ENCODE measurements at regions not wholly inside any gene's neighbourhood (a gene's known extent, or its start where the extent isn't known, plus 50 kb on each side); places are given as distances from the start of the nearest gene placed in this dataset.

DNA sequence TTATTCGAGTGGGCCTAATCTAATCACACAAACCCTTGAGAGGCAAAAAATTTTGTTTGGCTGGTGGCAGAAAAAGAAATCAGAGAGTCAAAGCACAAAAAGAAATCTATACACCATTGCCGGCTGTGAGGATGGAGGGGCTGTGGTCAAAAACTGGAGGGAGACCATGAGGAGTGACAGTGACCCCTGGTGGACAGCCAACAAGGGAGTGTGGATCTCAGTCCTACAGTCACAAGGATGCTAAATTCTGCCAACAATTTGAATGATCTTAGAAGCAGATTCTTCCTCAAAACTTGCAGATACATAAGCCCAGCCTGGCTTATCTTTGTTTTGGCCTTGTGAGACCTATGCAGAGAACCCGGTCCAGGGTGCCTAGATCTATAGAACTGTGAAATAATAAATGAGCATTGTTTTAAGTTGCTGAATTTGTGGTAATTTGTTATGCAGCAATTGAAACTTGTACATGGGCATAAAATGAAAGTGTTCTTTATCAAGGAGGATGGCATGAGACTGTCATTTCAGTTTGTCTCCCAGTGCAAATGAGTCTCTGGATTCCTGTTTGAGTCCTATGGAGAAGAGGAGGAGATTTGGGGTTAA, 103.0 kb upstream of the ARHGEF26 start:
- peak; percentile 36 for DNase-seq

DNA sequence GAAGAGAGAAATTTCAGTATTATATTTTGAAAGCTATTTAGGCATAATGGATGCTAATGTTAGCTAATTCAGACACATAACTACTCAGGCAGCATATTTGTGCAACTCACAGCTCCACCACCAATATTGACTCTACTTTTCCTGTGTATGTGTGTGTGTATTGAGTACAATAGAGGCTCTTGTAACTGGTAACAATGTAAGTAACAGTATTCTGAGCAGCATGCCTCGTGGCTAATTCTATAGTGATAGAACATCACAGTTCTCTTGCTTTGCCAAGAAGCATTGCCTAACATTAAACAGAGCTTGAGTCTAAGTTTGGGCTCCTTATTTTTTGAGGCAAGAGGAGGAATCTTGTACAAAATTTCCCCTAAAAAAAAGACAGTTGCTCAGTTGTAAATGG, 98.6 kb upstream of the ARHGEF26 start:
- no peak for DNase-seq

DNA sequence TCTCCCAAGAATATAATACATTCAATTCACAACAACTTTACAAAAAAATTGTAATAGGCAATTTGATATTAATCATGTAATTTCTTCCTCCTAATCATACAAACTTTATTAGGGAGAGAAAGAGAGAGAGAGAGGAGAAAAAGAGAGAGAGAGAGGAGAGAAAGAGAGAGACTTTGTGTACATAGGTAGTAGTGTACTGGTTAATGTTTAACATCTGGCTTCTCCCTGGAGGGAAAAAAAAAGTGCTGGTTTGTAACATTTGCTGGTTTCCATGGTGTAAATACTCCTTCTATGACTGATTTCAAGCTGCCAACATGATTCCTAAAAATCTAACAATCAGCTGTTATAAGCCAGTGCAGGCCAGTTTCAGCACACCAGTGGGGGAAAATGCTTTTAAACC, 98.0 kb upstream of the ARHGEF26 start:
- no peak for DNase-seq

DNA sequence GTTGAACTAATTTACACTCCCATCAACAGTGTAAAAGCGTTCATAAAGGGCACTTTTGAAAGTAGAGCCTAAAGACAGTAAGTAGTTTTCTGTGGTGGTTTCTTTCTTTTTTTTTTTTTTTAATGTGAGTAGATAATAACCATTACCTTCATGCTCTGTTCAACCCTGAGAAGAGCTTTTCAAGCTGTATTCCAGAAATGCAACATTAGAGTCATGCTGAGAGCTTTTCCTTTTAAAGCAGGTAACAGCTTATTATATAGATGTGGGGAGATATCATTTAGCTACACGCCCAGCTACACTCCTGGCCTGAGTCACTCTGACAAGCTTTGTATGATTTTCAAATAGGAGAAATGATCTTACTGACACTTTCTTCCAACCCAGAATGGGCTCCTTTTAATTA, 96.2 kb upstream of the ARHGEF26 start:
- DNase-seq, result no peak

DNA sequence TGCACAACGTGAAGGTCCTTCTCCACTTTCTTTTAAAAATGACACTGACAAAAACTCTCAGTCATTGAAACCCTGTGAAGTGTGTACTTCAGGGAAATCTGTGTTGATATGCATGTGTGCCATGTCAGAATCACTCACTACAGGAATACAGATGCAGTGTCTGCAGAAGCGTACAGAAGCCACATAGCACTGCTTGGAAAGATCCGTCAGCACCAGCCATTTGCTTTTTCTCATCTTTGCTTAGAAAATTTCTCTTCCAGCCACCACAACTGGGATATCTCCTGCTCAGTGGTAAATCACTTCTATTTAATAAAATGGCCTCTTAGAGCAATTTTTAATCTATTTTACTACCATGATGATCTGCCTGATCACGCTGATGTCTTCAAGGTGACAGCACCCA, 91.3 kb upstream of the ARHGEF26 start:
- no peak for DNase-seq

DNA sequence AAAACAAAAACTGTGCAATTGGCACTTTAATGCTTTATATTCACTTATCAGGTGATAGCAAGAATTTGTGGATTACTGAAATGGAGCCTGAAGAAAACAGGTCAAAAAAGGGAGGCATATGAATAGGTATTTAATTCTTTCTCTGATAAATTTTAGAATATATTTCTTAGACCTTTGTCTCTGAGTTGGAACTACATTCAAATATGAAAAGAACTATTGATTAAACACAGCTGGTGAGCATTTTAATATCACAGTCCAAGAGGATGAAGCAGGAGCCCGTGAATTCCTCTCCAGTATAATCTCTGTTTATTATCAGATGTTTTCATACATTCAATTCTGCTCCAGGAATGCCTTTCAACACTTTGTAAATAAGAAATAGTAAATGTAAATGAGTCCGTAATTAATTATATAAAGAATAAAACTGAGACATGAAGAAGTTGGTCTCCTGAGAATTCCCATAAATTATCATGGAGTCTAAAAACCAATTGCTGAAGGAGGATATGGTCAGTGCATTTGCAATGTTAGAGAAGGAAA, 86.3 kb upstream of the ARHGEF26 start:
- DNase-seq, result no peak

DNA sequence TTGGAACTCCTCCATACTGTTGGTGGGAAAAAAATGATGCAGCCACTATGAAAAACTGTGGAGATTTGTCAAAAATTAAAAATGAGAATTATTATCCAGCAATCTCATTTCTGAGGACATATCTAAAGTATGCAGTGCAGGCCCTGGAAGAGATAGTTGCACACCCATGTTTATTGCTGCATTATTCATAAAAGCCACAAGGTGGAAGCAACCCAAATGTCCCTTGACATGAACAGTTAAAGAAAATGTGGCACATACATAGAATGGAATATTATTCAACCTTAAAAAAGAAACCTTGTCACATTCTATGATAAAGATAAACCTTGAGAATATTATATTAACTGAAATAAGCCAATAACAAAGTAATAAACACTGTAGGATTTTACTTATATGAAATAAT, 80.9 kb upstream of the ARHGEF26 start:
- peak; percentile 22 for DNase-seq

DNA sequence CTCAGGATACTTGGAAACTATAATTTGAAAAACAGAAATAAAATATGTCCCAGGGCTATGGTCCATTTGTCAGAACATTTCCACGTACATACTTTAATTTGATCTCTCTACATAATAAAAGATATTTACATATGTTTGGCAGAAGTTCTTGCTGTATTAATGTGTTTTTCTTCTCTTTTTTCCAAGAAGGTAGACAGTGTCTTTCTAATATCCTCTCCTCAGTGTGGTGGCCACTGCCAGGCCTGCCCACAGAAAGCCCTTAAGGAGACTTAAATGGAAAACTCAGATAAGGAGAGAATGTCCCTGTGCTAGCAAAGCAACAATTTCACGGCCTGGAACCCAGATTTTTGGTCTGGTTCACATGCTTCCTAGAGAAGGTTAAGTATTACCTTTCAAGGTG, 76.5 kb upstream of the ARHGEF26 start:
- no peak for DNase-seq

DNA sequence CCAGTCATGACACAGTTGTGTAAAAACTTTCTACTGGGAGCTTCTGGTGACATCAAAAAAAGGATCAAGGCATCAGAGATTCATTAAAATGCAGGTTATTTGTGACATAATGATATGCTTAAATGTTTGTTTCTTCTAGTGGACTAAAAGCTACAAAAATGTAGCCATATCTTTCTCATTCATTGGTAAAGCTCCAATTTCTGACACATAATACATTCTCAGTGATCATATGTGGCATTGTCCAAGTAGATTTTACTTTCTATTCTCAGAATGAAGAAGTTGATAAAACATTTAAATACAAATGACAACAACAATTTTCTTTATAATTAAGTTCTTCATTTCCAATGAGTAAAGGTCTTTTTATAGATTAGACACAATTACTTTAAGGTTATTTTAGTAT, 71.0 kb upstream of the ARHGEF26 start:
- peak; percentile 12 for DNase-seq

DNA sequence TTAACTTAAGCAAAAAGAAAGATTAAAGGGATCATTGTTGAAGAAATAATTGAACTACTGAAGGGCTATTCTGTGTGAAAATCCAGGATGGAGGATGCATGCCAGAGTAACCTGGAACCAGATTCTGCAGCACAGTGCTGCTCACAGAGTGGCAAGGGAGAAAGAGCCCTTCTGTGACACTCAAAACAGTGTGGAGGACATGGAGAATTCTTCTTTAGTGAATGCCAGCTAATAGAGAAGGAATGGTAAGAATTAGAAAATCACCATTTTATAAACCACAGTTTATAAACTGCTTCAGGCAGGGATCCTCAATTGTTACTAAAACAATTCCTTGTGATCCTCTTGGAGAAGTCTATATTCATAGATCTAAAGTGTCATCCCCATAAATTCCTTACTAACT, 70.4 kb upstream of the ARHGEF26 start:
- DNase-seq, result peak; percentile 45

DNA sequence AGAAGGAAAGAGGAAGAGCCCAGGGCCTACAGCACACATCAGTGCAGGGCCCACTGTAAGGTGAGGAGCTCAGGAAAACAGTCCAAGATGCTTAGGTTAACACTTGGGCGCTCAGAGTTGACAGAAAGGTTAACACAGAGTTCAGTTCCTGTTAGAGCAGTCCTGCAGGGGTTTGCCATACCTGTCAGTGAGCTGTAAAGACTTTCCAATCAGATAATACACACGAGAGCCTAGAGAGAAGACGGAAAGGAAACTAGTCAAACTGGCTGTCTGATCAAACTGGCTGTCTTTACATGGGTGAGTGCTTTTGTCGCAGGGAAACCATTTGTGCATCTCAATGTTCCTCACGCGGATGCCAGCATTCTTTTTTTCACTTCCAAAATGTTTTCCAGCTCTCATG, 61.4 kb upstream of the ARHGEF26 start:
- no peak for DNase-seq

DNA sequence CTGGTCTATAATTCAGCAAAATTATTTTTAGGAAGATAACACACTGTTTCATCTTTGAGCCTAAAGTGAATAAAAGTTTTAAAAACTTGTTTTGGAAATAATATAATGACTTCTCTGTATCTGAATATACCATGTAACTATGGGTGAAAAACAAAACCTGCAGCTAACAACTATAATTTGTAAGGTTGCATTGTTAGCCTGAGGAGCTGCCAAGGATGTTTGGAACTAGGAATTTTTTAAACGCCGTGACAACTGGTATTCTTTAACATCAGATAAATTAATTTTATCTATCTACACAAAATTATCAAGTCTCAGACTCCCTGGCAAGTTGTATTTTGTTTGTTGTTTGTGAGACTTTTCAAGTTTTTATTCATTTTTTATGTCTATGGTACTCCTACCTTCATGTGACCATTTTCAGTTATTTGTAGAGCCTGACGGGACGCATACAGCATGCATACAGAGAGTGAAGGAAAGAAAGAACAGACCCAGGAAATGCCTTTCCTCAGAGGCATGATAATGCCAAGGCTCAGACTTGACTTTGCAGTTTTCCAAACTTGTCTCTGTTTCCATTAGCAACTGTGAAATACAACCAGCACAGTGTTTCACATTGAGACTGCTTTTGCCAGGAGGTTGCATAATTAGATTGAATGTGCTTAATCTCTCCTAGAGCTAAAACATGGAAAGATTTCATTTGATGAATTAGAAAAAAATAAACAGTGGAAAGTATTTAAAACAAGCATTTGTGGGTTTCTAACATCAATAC, 60.8 kb upstream of the ARHGEF26 start:
- peak; percentile 62 for DNase-seq

DNA sequence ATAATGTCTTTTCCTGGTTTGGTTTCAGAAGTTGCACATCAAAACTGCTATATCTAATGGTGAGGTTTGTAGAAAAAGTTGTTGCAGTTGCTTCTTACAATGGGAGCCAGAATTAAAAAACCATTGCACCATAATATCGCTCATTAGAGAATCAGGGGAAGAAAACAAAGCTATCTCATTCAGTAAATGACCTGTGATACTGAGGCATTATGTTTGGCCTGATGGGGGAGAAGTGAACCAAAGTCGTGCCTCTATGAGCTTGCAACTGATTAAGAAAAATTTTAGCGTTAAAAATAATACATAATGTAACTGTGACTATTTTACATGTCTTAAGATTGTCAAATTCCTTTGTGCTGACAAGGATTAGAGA, 60.2 kb upstream of the ARHGEF26 start:
- no peak for DNase-seq

DNA sequence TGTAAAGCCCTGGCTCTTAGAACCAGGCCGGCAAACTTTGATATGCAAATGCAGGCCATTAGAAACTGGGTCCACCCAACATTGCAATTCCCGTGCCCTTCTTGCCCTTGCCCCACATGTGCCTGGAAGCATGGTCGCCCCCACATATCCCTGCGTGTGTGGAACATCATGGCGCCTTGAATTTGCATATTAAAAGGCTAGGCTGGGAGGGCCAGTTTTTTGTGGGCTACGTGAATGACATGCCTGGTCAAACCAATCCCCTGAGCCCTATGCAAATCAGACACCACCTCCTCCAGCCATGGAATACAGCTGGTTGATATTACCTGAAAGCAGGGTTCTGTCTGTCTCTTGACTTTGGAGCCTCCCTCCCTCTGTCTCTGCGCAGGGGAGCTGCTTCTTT, 58.7 kb upstream of the ARHGEF26 start:
- no peak for DNase-seq

DNA sequence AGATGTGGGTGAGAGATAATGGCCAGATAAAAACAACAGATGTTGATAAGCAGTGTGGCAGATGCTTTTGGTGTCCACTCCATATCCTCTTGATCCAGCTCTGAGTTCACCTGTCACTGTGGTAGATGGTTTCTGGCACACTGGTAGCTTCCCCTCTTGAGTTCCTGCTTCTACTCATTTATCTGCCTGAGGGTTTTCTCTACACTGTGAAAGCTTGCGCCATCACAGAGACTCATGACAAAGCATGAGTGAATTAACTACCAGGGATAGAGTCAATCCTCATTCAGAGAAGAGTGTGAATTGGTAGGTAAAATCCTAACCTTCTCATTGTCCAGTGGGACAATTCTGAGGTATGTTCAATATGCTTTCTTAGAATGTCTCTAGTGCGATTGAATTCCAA, 50.0 kb upstream of the ARHGEF26 start:
- DNase-seq, result no peak
